HG02981 (cell line): ENCODE measurements at regions not wholly inside any gene's neighbourhood (a gene's known extent, or its start where the extent isn't known, plus 50 kb on each side); places are given as distances from the start of the nearest gene placed in this dataset.
"Not testable (repeated sequence)": the region's sequence is repeated elsewhere in the genome, so short reads cannot be mapped to it uniquely, and the experiment has no call there.

Experiments
- ATAC-seq: cut with Tn5 transposase; IDR thresholded peaks from one replicate; pipeline ENCODE4 v1.9.1; 2021; ENCODE audit warnings: mild to moderate bottlenecking, moderate library complexity; ENCODE audit not compliant: unreplicated experiment

- ATAC-seq, result no peak
These were observed 513.0 kb upstream of the AKR1E2 start for GRCh38 chr10:4313051-4313450.

- no peak for ATAC-seq
These were observed 513.8 kb upstream of the AKR1E2 start for GRCh38 chr10:4312051-4312835.

- ATAC-seq, result no peak
These were observed 515.8 kb upstream of the AKR1E2 start for GRCh38 chr10:4310172-4310571.

- no peak for ATAC-seq
These were observed 518.1 kb upstream of the AKR1E2 start for GRCh38 chr10:4307910-4308309.

- ATAC-seq, result no peak
These were observed 519.1 kb upstream of the AKR1E2 start for GRCh38 chr10:4306871-4307270.

GRCh38 chr10:4303045-4303444 is 518.0 kb upstream of the KLF6 start:
- no peak for ATAC-seq

- no peak for ATAC-seq
These were observed 516.5 kb upstream of the KLF6 start for GRCh38 chr10:4301291-4302045.

GRCh38 chr10:4296161-4296560 is 511.2 kb upstream of the KLF6 start:
- no peak for ATAC-seq

- ATAC-seq, result no peak
These were observed 510.2 kb upstream of the KLF6 start for GRCh38 chr10:4294996-4295792.

- ATAC-seq, result no peak
These were observed 509.3 kb upstream of the KLF6 start for GRCh38 chr10:4294271-4294670.

GRCh38 chr10:4291990-4292389 is 507.0 kb upstream of the KLF6 start:
- no peak for ATAC-seq

GRCh38 chr10:4285121-4285520 is 500.1 kb upstream of the KLF6 start:
- ATAC-seq, result no peak

- ATAC-seq, result no peak
These were observed 499.0 kb upstream of the KLF6 start for GRCh38 chr10:4283846-4284610.

- no peak for ATAC-seq
These were observed 497.5 kb upstream of the KLF6 start for GRCh38 chr10:4282496-4282895.

GRCh38 chr10:4281190-4281825 is 496.3 kb upstream of the KLF6 start:
- no peak for ATAC-seq

GRCh38 chr10:4280461-4281189 is 495.6 kb upstream of the KLF6 start:
- ATAC-seq, result no peak

GRCh38 chr10:4279655-4280054 is 494.6 kb upstream of the KLF6 start:
- no peak for ATAC-seq

GRCh38 chr10:4278186-4278585 is 493.2 kb upstream of the KLF6 start:
- ATAC-seq, result no peak

GRCh38 chr10:4276151-4276550 is 491.1 kb upstream of the KLF6 start:
- ATAC-seq, result no peak

GRCh38 chr10:4274671-4275070 is 489.7 kb upstream of the KLF6 start:
- not testable (repeated sequence) for ATAC-seq
